ENCODE measurements at regions not wholly inside any gene's neighbourhood (a gene's known extent, or its start where the extent isn't known, plus 50 kb on each side); places are given as distances from the start of the nearest gene placed in this dataset.

GRCh38 chr12:45580356-45580969 is 149.0 kb upstream of the ARID2 start:
- H4K20me1 ChIP-seq (ENCODE audit: insufficient read depth): no peaks in the 10 kb centered on the region

GRCh38 chr12:45581112-45581511 is 148.4 kb upstream of the ARID2 start:
- Histone ChIP-seq H3K9me2 (ENCODE audit: insufficient read depth, low read length) (no peaks in the 10 kb centered on the region), H3K9ac (ENCODE audit: low read length) (no peak overlapping the region), H3K4me2 (ENCODE audit: low read length) (no peak overlapping the region), H3K79me2 (replicated peaks; ENCODE audit: insufficient read depth, low read length) (no peaks in the 10 kb centered on the region), H3K9me3 (ENCODE audit: low read length) (no peaks in the 10 kb centered on the region), H3K27ac (ENCODE audit: low read length) (no peak overlapping the region), H2AFZ (ENCODE audit: low read depth, low read length) (no peak overlapping the region), H3K4me3 (ENCODE audit: low read length) (no peak overlapping the region), H3F3A (ENCODE audit: insufficient read depth, low read length, poor library complexity, severe bottlenecking) (no peaks in the 10 kb centered on the region), H3K27me3 (ENCODE audit: insufficient read depth, low read depth, low read length) (no peaks in the 10 kb centered on the region), H3K36me3 (ENCODE audit: insufficient read depth, low read length) (no peaks in the 10 kb centered on the region), H4K20me1 (ENCODE audit: insufficient read depth) (no peaks in the 10 kb centered on the region)
- TF ChIP-seq MXI1 (conservative IDR thresholded peaks at IDR 0.05; ENCODE audit: poor library complexity, severe bottlenecking) (no peak), RAD21 (conservative IDR thresholded peaks at IDR 0.05) (no peak), REST (IDR thresholded peaks at IDR 0.05; ENCODE audit: borderline replicate concordance) (no peak), EP300 (conservative IDR thresholded peaks at IDR 0.05; ENCODE audit: poor library complexity, severe bottlenecking) (no peak), SMC3 (conservative IDR thresholded peaks at IDR 0.05; ENCODE audit: poor library complexity) (no peak)

More at GRCh38 chr12:45580356-45580969, 149.0 kb upstream of the ARID2 start:
- Histone ChIP-seq H3K27me3 (ENCODE audit: insufficient read depth, low read depth, low read length) (no peaks in the 10 kb centered on the region), H3K4me2 (ENCODE audit: low read length) (no peak overlapping the region), H3K27ac (ENCODE audit: low read length) (no peak overlapping the region), H3K9me2 (ENCODE audit: insufficient read depth, low read length) (no peaks in the 10 kb centered on the region), H3K4me3 (ENCODE audit: low read length) (no peak overlapping the region), H3F3A (ENCODE audit: insufficient read depth, low read length, poor library complexity, severe bottlenecking) (no peaks in the 10 kb centered on the region), H3K79me2 (replicated peaks; ENCODE audit: insufficient read depth, low read length) (no peaks in the 10 kb centered on the region), H2AFZ (ENCODE audit: low read depth, low read length) (no peak overlapping the region), H3K9me3 (ENCODE audit: low read length) (no peaks in the 10 kb centered on the region), H3K36me3 (ENCODE audit: insufficient read depth, low read length) (no peaks in the 10 kb centered on the region), H3K9ac (ENCODE audit: low read length) (no peak overlapping the region)
- TF ChIP-seq EP300 (conservative IDR thresholded peaks at IDR 0.05; ENCODE audit: poor library complexity, severe bottlenecking): no peak
- TF ChIP-seq CTCF (IDR thresholded peaks at IDR 0.05; ENCODE audit: poor library complexity, severe bottlenecking): no peak
- no peak for TF ChIP-seq REST (IDR thresholded peaks at IDR 0.05; ENCODE audit: borderline replicate concordance)
- TF ChIP-seq EZH2 (IDR thresholded peaks at IDR 0.05; ENCODE audit: borderline replicate concordance, insufficient read depth, low read length, poor library complexity, severe bottlenecking): no peak
- TF ChIP-seq MXI1 (conservative IDR thresholded peaks at IDR 0.05; ENCODE audit: poor library complexity, severe bottlenecking): no peak
- TF ChIP-seq SMC3 (conservative IDR thresholded peaks at IDR 0.05; ENCODE audit: poor library complexity): no peak
- TF ChIP-seq RAD21 (conservative IDR thresholded peaks at IDR 0.05): no peak
- no peak for TF ChIP-seq TAF1 (IDR thresholded peaks at IDR 0.05; ENCODE audit: low read depth)
- no peak for TF ChIP-seq POLR2AphosphoS5 (IDR thresholded peaks at IDR 0.05)

Data from neural cell (in vitro differentiated cells).